Keratinocyte (primary cell): ENCODE measurements at regions not wholly inside any gene's neighbourhood (a gene's known extent, or its start where the extent isn't known, plus 50 kb on each side); places are given as distances from the start of the nearest gene placed in this dataset.

ENCODE experiments used
- DNase-seq: peaks from one replicate; pipeline ENCODE4 v3.0.0-alpha.2; 2011; ENCODE audit warnings: low read depth, missing footprints, low spot score
- FAIRE-seq: peaks from 2 replicates; lab custom pipeline; 2011; peaks lifted over from hg19 to GRCh38; lab: Jason Lieb, UNC
- H2AFZ ChIP-seq: 2 replicates; pipeline ENCODE4 v1.6.0; 2012; ENCODE audit warnings: low read length, control low read depth, inconsistent platforms; ENCODE audit not compliant: control insufficient read depth
- H3K27ac ChIP-seq: 2 replicates; pipeline ENCODE4 v1.5.1; 2011; ENCODE audit warnings: low read length; ENCODE audit not compliant: control insufficient read depth, insufficient read depth
- H3K27me3 ChIP-seq: 3 replicates; pipeline ENCODE4 v1.6.0; 2011; ENCODE audit warnings: low read length; ENCODE audit not compliant: control insufficient read depth, insufficient read depth; ENCODE audit errors: extremely low read depth
- H3K36me3 ChIP-seq, 2 experiments: 2 replicates in 1 of 2; 3 replicates in 1 of 2; pipeline ENCODE4 v1.5.1; 2011; ENCODE audit warnings: low read length in 2 of 2, mild to moderate bottlenecking in 1 of 2; ENCODE audit not compliant: control insufficient read depth in 2 of 2, insufficient read depth in 2 of 2; ENCODE audit errors: extremely low read depth in 1 of 2
- H3K4me1 ChIP-seq: 3 replicates; pipeline ENCODE4 v1.5.1; 2011; ENCODE audit warnings: low read length; ENCODE audit not compliant: control insufficient read depth, insufficient read depth; ENCODE audit errors: extremely low read depth
- H3K4me2 ChIP-seq: 3 replicates; pipeline ENCODE4 v1.6.0; 2011; ENCODE audit warnings: low read depth, low read length; ENCODE audit not compliant: control insufficient read depth, insufficient read depth; ENCODE audit errors: extremely low read depth
- H3K4me3 ChIP-seq, 3 experiments: fragments of 200-600 bp in 1 of 3; sonication (generic) in 1 of 3; 2 replicates in 2 of 3; 3 replicates in 1 of 3; pipeline ENCODE4 v1.5.1; 2011 to 2016; ENCODE audit warnings: low read length in 3 of 3, mild to moderate bottlenecking in 3 of 3, control low read depth in 2 of 3, inconsistent platforms in 1 of 3, low read depth in 1 of 3, mixed read lengths in 1 of 3, mixed run types in 1 of 3, moderate library complexity in 1 of 3; ENCODE audit not compliant: control insufficient read depth in 2 of 3, insufficient read depth in 2 of 3; ENCODE audit errors: extremely low read depth in 1 of 3
- H3K79me2 ChIP-seq: 2 replicates; pipeline ENCODE4 v1.6.0; 2012; ENCODE audit warnings: low read length; ENCODE audit not compliant: control insufficient read depth, insufficient read depth
- H3K9ac ChIP-seq: 3 replicates; pipeline ENCODE4 v1.6.0; 2011; ENCODE audit warnings: low read length; ENCODE audit not compliant: control insufficient read depth, insufficient read depth; ENCODE audit errors: extremely low read depth
- H3K9me1 ChIP-seq: 3 replicates; pipeline ENCODE4 v1.6.0; 2011; ENCODE audit warnings: low read length; ENCODE audit not compliant: control insufficient read depth, insufficient read depth; ENCODE audit errors: extremely low read depth
- H3K9me3 ChIP-seq: 2 replicates; pipeline ENCODE4 v1.5.1; 2012; ENCODE audit warnings: low read depth, low read length; ENCODE audit not compliant: control insufficient read depth
- H4K20me1 ChIP-seq: 3 replicates; pipeline ENCODE4 v1.6.0; 2011; ENCODE audit warnings: low read length; ENCODE audit not compliant: control insufficient read depth, insufficient read depth; ENCODE audit errors: extremely low read depth
- CTCF ChIP-seq, 3 experiments: IDR thresholded peaks in 1 of 3; conservative IDR thresholded peaks in 1 of 3; optimal IDR thresholded peaks in 1 of 3; 2 replicates in 2 of 3; 3 replicates in 1 of 3; pipeline versions ENCODE3 to v1.5.1; 2011; ENCODE audit warnings: low read length in 3 of 3, mild to moderate bottlenecking in 3 of 3, moderate library complexity in 2 of 3, control low read depth in 1 of 3, inconsistent platforms in 1 of 3; ENCODE audit not compliant: insufficient read depth in 2 of 3; ENCODE audit errors: extremely low read depth in 1 of 3
- EZH2 ChIP-seq: IDR thresholded peaks from one replicate; pipeline ENCODE4 v1.6.1; 2012; ENCODE audit warnings: inconsistent platforms, mild to moderate bottlenecking, low read length, moderate library complexity
- dilution Hi-C: fragments of 300-500 bp; cut with MboI; formaldehyde crosslinking; loops from one replicate; pipeline ENCODE4 v1.7.0; 2020; ENCODE audit warnings: low sequenced_read_pairs; ENCODE audit not compliant: extremely low pct_ligation_motif_present

DNA sequence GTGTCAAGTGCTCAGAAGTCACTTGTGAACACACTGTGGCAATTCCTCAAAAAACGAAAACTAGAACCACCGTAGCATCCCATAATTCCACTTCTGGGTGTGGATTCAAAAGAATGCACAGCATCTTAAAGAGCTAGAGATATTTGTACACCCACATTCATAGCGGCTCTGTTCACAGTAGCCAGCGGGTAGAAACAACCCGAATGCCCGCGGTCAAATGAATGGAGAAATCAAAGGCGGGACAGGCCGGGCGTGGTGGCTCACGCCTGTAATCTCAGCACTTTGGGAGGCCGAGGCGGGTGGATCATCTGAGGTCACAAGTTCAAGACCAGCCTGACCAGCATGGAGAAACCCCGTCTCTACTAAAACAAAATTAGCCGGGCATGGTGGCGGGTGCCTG lies 337.5 kb downstream of the SEC14L1 start:
- peaks cover 57% of the 10 kb centered on the region for H3K4me1 ChIP-seq
- H4K20me1 ChIP-seq = peaks cover 22% of the 10 kb centered on the region
- no peaks in the 10 kb centered on the region for H3K9me3 ChIP-seq
- FAIRE-seq (no peak), DNase-seq (no peak)
- no peak overlapping the region for H3K4me2 ChIP-seq
- no peak overlapping the region for H3K4me3 ChIP-seq
- H3K9me1 ChIP-seq = peaks cover 18% of the 10 kb centered on the region
- no peak overlapping the region for H3K9ac ChIP-seq
- dilution Hi-C loops = no loop called here
- TF ChIP-seq EZH2 (no peak), CTCF (optimal IDR thresholded peaks at IDR 0.05 in 1 of 3, IDR thresholded peaks at IDR 0.05 in 1 of 3, conservative IDR thresholded peaks at IDR 0.05 in 1 of 3; ENCODE audit: extremely low read depth in 1 of 3, insufficient read depth in 2 of 3, low read length in 3 of 3) (no peak)
- no peak overlapping the region for H2AFZ ChIP-seq
- H3K36me3 ChIP-seq = peaks cover 9 to 18% of the 10 kb centered on the region in 2 experiments
- H3K27ac ChIP-seq = peak overlapping the region; percentile 79
- peaks cover 75% of the 10 kb centered on the region for H3K79me2 ChIP-seq
- no peaks in the 10 kb centered on the region for H3K27me3 ChIP-seq

- Histone ChIP-seq H3K9me3 (no peaks in the 10 kb centered on the region), H3K27ac (no peak overlapping the region), H4K20me1 (peaks cover 25% of the 10 kb centered on the region), H3K4me3 (no peak overlapping the region), H3K79me2 (peaks cover 81% of the 10 kb centered on the region), H3K36me3 (peaks cover 13 to 24% of the 10 kb centered on the region in 2 experiments), H3K27me3 (no peaks in the 10 kb centered on the region), H3K4me1 (peaks cover 51% of the 10 kb centered on the region), H3K9me1 (peaks cover 18% of the 10 kb centered on the region), H3K9ac (no peak overlapping the region), H3K4me2 (no peak overlapping the region), H2AFZ (no peak overlapping the region)
- no peak for TF ChIP-seq CTCF (optimal IDR thresholded peaks at IDR 0.05 in 1 of 3, IDR thresholded peaks at IDR 0.05 in 1 of 3, conservative IDR thresholded peaks at IDR 0.05 in 1 of 3; ENCODE audit: extremely low read depth in 1 of 3, insufficient read depth in 2 of 3, low read length in 3 of 3)
- dilution Hi-C loops = no loop called here
- no peak for FAIRE-seq
- DNase-seq = no peak
Observed at GRCh38 chr17:77478899-77479298, 338.1 kb downstream of the SEC14L1 start.
